ENCODE measurements at regions not wholly inside any gene's neighbourhood (a gene's known extent, or its start where the extent isn't known, plus 50 kb on each side); places are given as distances from the start of the nearest gene placed in this dataset.

DNA sequence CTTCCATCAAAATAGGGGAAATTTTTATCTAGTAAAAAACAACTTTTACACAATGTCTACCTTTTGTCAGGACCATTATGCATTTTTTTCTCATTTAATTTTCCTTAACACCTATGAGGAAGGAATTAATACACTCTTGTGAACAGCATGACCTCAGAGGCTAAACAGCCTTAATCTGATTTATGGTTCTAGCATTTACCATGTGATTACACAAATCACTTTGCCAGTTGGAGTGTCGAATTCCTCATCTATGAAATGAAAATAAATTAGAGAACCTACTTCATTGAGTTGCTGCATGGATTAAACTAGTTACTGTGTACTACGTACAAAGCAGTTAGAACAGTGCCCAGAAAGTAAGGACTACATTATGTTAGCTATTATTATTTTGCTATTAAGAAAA is 187.7 kb upstream of the MPDZ start:
- no peak overlapping the region for H2AFZ ChIP-seq (ENCODE audit: low read depth, low read length)
- H3K4me2 ChIP-seq (ENCODE audit: low read length): no peak overlapping the region
- H3K36me3 ChIP-seq (replicated peaks; ENCODE audit: low read depth, low read length): no peaks in the 10 kb centered on the region
- no peaks in the 10 kb centered on the region for H3K4me1 ChIP-seq (ENCODE audit: low read length)
- no peak for TF ChIP-seq EZH2phosphoT487 (IDR thresholded peaks at IDR 0.05; ENCODE audit: low read depth)
- TF ChIP-seq, protein P1, sequence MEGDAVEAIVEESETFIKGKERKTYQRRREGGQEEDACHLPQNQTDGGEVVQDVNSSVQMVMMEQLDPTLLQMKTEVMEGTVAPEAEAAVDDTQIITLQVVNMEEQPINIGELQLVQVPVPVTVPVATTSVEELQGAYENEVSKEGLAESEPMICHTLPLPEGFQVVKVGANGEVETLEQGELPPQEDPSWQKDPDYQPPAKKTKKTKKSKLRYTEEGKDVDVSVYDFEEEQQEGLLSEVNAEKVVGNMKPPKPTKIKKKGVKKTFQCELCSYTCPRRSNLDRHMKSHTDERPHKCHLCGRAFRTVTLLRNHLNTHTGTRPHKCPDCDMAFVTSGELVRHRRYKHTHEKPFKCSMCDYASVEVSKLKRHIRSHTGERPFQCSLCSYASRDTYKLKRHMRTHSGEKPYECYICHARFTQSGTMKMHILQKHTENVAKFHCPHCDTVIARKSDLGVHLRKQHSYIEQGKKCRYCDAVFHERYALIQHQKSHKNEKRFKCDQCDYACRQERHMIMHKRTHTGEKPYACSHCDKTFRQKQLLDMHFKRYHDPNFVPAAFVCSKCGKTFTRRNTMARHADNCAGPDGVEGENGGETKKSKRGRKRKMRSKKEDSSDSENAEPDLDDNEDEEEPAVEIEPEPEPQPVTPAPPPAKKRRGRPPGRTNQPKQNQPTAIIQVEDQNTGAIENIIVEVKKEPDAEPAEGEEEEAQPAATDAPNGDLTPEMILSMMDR (IDR thresholded peaks at IDR 0.05; ENCODE audit: low read depth, low read length): no peak
- no peaks in the 10 kb centered on the region for H3K79me2 ChIP-seq (ENCODE audit: low read length)
- no peak overlapping the region for H3K9ac ChIP-seq (ENCODE audit: low read length)
- H3K9me3 ChIP-seq (ENCODE audit: insufficient read depth, low read length): no peaks in the 10 kb centered on the region
- H3K27me3 ChIP-seq (ENCODE audit: low read depth, low read length): no peaks in the 10 kb centered on the region
- H3K27ac ChIP-seq (ENCODE audit: low read length): no peak overlapping the region
- no peaks in the 10 kb centered on the region for H4K20me1 ChIP-seq (ENCODE audit: insufficient read depth, low read length)
- H3K4me3 ChIP-seq (ENCODE audit: low read length): no peak overlapping the region

GRCh38 chr9:13461414-13461991 is 182.0 kb upstream of the MPDZ start:
- Histone ChIP-seq H3K27me3 (ENCODE audit: low read depth, low read length) (no peaks in the 10 kb centered on the region), H3K4me3 (ENCODE audit: low read length) (no peak overlapping the region), H3K4me2 (ENCODE audit: low read length) (no peak overlapping the region), H2AFZ (ENCODE audit: low read depth, low read length) (no peak overlapping the region), H3K4me1 (ENCODE audit: low read length) (no peaks in the 10 kb centered on the region), H3K79me2 (ENCODE audit: low read length) (no peaks in the 10 kb centered on the region), H4K20me1 (ENCODE audit: insufficient read depth, low read length) (no peaks in the 10 kb centered on the region), H3K9me3 (ENCODE audit: insufficient read depth, low read length) (no peaks in the 10 kb centered on the region), H3K27ac (ENCODE audit: low read length) (no peak overlapping the region), H3K9ac (ENCODE audit: low read length) (no peak overlapping the region), H3K36me3 (replicated peaks; ENCODE audit: low read depth, low read length) (no peaks in the 10 kb centered on the region)
- TF ChIP-seq, protein P1 (IDR thresholded peaks at IDR 0.05; ENCODE audit: low read depth, low read length): no peak
- no peak for TF ChIP-seq EZH2phosphoT487 (IDR thresholded peaks at IDR 0.05; ENCODE audit: low read depth)

DNA sequence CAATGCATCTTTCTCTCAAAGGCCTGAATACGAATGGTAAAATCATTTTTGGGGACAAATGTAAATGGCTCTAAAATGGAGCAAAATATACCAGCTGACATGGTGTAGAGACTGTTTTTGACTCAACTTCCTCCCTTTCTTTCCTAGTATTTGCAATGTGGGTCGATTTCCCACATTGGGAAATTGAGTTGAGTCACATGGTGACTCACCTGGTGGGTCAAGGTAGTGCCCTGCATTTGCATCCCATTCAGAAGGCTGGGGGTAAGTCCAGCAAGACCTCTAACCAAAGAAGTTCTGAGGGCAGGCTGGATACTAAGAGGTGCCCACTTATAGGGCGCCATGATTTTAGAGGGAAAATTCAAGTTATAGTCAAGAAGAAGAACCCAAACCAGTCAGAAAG is 179.6 kb upstream of the MPDZ start:
- no peaks in the 10 kb centered on the region for H3K27me3 ChIP-seq (ENCODE audit: low read depth, low read length)
- no peak overlapping the region for H3K4me2 ChIP-seq (ENCODE audit: low read length)
- no peaks in the 10 kb centered on the region for H3K36me3 ChIP-seq (replicated peaks; ENCODE audit: low read depth, low read length)
- no peak overlapping the region for H3K9ac ChIP-seq (ENCODE audit: low read length)
- no peaks in the 10 kb centered on the region for H3K4me1 ChIP-seq (ENCODE audit: low read length)
- H3K79me2 ChIP-seq (ENCODE audit: low read length): no peaks in the 10 kb centered on the region
- H3K4me3 ChIP-seq (ENCODE audit: low read length): no peak overlapping the region
- no peak overlapping the region for H2AFZ ChIP-seq (ENCODE audit: low read depth, low read length)
- H3K27ac ChIP-seq (ENCODE audit: low read length): no peak overlapping the region
- no peaks in the 10 kb centered on the region for H4K20me1 ChIP-seq (ENCODE audit: insufficient read depth, low read length)
- H3K9me3 ChIP-seq (ENCODE audit: insufficient read depth, low read length): no peaks in the 10 kb centered on the region
- TF ChIP-seq EZH2phosphoT487 (IDR thresholded peaks at IDR 0.05; ENCODE audit: low read depth): no peak
- TF ChIP-seq, protein P1 (IDR thresholded peaks at IDR 0.05; ENCODE audit: low read depth, low read length): no peak

- TF ChIP-seq, protein P1 (IDR thresholded peaks at IDR 0.05; ENCODE audit: low read depth, low read length): no peak
- no peak for TF ChIP-seq EZH2phosphoT487 (IDR thresholded peaks at IDR 0.05; ENCODE audit: low read depth)
- H2AFZ ChIP-seq (ENCODE audit: low read depth, low read length): no peak overlapping the region
Measured at GRCh38 chr9:13457795-13458194, 178.3 kb upstream of the MPDZ start.

More at GRCh38 chr9:13457795-13458194, 178.3 kb upstream of the MPDZ start:
- H3K9ac ChIP-seq (ENCODE audit: low read length): no peak overlapping the region
- no peak overlapping the region for H3K27ac ChIP-seq (ENCODE audit: low read length)
- H3K9me3 ChIP-seq (ENCODE audit: insufficient read depth, low read length): no peaks in the 10 kb centered on the region
- H3K36me3 ChIP-seq (replicated peaks; ENCODE audit: low read depth, low read length): no peaks in the 10 kb centered on the region
- no peak overlapping the region for H3K4me3 ChIP-seq (ENCODE audit: low read length)
- H3K4me1 ChIP-seq (ENCODE audit: low read length): no peaks in the 10 kb centered on the region
- no peaks in the 10 kb centered on the region for H3K79me2 ChIP-seq (ENCODE audit: low read length)
- H3K27me3 ChIP-seq (ENCODE audit: low read depth, low read length): 0 out of 2 replicates have a peak, but pooled peaks cover 6% of the 10 kb centered on the region
- no peaks in the 10 kb centered on the region for H4K20me1 ChIP-seq (ENCODE audit: insufficient read depth, low read length)
- H3K4me2 ChIP-seq (ENCODE audit: low read length): no peak overlapping the region

All from OCI-LY3 (cell line).